Kidney glomerular epithelial cell (primary cell): ENCODE measurements at regions not wholly inside any gene's neighbourhood (a gene's known extent, or its start where the extent isn't known, plus 50 kb on each side); places are given as distances from the start of the nearest gene placed in this dataset.
"Not testable (repeated sequence)": the region's sequence is repeated elsewhere in the genome, so short reads cannot be mapped to it uniquely, and the experiment has no call there.

Experiments
- DNase-seq: peaks from one replicate; lab custom pipeline; 2025; lab: John Stamatoyannopoulos, UW

GRCh38 chr3:74053970-74054516, 429.3 kb upstream of the PDZRN3 start:
- no peak for DNase-seq

DNA sequence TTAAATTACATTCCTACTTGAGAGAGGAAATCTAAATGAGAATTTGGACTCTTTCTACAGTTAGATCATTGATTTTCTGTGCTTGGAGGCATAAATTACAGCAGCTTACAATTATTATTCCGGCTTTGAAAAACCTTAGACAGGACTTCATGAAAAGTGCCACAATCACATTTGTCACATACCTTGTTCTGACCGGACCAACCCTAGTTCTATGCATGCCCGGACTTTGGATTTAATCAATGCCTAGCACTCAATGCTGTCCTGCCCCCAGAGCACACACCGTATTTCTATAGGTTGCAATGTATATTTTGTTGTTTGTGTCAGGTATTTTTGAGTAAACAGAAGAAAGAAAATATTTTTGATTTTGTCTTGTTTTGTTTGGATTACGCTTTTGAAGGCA, 424.7 kb upstream of the PDZRN3 start:
- no peak for DNase-seq

GRCh38 chr3:74048699-74049098, 424.0 kb upstream of the PDZRN3 start:
- no peak for DNase-seq

DNA sequence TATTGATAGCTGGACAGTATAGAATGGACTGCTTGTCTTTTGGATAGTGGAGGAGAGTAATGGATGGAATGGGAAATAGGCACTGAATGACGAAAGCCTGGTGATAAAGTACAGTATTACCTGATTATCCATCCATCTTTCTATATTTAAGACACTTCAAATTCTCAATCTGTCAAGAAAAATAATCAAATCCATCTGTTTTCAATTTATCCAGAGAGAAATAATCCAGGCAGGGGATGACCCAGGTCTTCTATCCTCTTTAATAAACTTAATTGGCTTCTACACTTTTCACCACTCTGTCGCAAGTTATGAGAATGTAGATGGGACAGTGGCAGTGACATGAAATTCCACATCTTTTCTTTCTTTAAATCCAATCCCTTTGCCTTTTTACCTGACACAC, 420.3 kb upstream of the PDZRN3 start:
- DNase-seq = no peak

- no peak for DNase-seq
These were observed 416.4 kb upstream of the PDZRN3 start for GRCh38 chr3:74041068-74041675.

DNA sequence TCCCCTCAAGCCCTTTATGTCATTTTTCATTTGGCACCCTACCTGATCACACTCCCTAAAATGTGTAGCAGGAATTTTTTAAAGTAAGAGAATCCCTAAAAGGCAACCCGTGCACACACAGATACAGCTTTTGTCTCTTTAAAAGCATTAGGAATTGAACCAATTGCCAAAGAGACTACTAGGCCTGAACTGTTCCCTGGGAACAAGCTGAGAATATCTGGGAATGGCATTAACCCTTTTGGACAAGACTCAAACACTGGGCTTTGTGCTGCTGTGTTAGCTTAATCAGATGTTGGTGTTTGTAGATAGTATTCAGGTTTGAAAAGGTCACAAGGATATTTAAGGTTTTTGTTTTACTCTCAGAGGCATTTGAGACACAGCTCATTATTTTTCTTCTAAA, 414.4 kb upstream of the PDZRN3 start:
- DNase-seq = no peak

GRCh38 chr3:74036568-74036967, 411.8 kb upstream of the PDZRN3 start:
- no peak for DNase-seq

GRCh38 chr3:74036102-74036501, 411.4 kb upstream of the PDZRN3 start:
- DNase-seq = no peak

DNA sequence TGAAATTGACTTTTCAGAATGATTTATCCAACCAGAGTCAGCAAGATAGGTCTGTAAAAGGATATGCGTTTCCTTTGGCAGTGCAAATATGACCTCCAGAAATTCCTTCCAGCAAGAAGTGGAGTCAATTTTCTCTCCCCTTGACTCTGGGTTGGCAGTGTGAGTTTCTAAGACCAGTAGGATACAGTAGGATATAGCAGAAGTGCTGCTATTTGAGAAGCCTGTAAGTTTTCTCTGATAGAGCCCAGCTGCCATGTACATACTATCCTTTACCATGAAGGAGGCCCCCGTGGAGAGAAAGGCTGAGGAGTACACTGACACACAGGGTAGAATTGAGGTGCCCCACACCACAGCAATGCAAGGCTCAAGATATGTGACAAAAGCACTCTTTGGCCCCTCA, 409.1 kb upstream of the PDZRN3 start:
- no peak for DNase-seq

GRCh38 chr3:74033381-74033780, 408.6 kb upstream of the PDZRN3 start:
- DNase-seq = no peak

GRCh38 chr3:74027121-74027520, 402.4 kb upstream of the PDZRN3 start:
- DNase-seq = no peak

DNA sequence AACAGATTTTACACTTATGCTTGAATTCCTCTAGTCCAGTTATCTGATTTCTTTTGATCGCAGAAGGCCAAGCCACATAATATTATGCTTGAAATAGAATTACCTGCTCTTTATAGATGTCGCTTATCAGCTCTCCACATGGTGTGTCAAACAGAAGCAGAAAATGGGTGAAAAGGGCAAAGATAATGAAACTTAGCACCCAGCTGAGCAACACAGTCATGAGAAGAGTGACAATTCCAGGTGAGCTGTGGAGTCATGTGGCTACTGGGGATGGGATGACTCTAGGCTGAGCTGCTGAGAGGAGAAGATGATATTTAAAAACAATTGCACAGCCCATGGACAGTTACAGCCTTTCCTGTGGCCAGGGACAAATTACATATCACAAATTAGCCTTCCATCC, 398.7 kb upstream of the PDZRN3 start:
- DNase-seq = no peak

GRCh38 chr3:74021449-74021848, 396.7 kb upstream of the PDZRN3 start:
- no peak for DNase-seq

DNA sequence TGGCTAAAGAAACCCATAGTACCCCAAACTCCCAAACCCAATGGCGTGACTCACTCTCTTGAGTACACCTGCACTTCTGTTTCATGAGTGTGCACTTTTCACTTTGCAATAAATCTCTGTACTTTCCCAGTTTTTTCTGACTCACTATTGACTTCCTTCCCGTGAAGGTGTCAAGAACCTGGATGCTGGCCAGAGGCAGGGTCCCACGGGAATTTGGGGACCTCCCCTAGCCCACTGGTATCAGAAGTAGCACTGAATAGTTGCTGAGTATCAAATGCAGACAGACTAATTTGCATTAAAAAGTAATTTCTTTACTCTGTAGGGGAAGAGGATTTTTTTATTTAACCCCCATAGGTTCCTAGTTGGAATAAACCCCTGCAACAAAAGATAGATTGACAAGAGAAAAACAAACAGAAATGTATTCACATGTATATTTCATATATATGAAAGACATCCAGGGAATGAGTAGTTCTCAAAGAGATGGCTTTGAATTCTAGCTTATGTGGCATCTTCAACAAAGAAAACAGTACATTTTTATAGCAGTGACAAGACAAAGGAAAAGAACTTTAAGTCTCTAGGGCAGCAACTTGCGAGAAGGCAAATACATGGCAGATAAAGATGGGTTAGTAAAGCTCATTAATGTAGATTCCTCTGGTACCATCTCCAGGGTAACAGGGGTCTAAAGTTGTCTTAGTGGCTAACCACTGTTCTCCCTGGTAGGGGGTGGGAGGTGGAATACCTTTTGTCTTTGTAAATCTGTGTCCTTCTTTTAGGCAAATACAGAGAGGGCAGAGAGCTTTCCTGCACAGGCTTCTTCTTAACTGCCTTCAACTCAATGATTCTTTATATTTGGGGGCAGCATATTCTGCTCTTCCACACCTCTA, 385.5 kb upstream of the PDZRN3 start:
- DNase-seq = no peak

- DNase-seq = no peak
These were observed 379.6 kb upstream of the PDZRN3 start for GRCh38 chr3:74004386-74004785.

DNA sequence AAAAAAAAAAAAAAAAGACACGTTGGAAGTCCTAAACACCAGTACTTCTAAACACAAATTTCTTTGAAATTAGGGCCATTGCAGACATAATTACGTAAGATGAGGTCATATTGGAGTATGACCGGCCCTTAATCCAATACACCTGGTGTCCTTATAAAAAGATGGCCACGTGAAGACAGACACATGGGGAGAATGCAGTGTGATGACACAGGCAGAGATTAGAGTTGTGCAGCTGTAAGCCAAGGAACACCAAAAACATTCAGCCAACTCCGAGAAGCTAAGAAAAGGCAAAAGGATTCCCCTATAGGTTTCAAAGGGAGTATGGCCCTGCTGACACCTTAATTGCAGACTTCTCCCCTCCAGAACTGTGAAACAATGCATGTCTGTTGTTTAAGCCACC, 379.0 kb upstream of the PDZRN3 start:
- DNase-seq = no peak

GRCh38 chr3:74001436-74001835, 376.7 kb upstream of the PDZRN3 start:
- DNase-seq = no peak

DNA sequence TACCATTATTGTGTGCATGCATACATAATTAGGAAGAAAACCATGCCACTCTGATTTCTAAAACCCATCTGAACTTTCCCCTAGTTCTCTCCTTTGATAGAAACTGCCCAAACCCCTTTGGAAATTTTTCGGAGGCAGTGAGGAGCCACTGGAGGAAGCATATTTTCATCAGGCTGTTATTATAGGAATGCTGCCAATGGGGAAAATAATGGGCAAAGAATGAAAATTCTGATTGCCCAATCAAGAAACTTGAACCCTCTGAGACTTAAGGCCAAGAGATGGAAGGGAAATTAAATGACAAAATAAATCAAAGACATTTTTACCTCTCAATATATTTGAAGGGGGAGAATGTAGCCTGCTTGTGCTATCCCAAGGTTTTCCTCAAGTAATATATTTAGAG, 376.0 kb upstream of the PDZRN3 start:
- DNase-seq = no peak

GRCh38 chr3:73999501-73999900, 374.8 kb upstream of the PDZRN3 start:
- DNase-seq = no peak

DNA sequence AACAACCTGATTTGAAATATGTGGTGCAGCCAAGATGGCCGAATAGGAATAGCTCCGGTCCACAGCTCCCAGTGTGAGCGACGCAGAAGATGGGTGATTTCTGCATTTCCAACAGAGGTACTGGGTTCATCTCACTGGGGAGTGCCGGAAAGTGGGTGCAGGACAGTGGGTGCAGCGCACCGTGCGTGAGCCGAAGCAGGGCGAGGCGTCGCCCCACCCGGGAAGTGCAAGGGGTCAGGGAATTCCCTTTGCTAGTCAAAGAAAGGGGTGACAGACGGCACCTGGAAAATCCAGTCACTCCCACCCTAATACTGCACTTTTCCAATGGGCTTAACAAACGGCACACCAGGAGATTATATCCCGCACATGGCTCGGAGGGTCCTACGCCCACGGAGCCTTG, 365.9 kb upstream of the PDZRN3 start:
- DNase-seq = not testable (repeated sequence)

DNA sequence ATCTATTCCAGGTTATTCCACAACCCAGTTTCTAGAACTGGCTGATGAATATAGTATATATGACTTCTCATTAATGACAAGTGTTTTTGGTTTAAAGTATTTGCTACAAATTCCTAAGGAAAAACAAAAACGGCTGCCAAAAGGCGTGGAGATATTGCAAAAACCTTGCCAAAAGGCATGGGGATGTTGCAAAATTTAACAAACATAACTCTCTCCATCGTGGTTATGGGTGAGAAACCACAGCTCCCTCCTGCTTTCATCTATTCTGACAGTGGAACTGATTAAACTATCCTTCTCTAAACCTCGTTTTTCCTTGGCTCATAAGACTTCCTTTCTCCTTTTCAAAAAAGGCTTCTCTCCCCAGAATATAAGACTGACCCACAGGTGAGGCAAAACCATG, 342.0 kb upstream of the PDZRN3 start:
- no peak for DNase-seq

DNA sequence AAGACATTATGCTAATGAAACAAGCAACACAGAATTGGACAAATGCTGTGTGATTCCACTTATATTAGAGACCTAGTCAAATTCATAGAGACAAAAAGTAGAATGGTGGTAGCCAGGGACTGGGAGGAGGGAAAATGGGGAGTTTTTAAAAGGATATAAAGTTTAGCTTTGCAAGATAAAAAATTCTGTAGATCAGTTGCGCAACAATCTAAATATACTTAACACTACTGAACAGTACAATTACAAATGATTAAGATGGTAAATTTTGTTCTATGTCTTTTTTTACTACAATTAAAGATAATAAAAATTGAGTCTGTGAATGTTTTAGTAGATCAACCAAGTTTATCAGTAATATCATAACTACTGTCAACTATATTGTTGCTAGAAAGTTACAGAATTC, 340.1 kb upstream of the PDZRN3 start:
- no peak for DNase-seq

DNA sequence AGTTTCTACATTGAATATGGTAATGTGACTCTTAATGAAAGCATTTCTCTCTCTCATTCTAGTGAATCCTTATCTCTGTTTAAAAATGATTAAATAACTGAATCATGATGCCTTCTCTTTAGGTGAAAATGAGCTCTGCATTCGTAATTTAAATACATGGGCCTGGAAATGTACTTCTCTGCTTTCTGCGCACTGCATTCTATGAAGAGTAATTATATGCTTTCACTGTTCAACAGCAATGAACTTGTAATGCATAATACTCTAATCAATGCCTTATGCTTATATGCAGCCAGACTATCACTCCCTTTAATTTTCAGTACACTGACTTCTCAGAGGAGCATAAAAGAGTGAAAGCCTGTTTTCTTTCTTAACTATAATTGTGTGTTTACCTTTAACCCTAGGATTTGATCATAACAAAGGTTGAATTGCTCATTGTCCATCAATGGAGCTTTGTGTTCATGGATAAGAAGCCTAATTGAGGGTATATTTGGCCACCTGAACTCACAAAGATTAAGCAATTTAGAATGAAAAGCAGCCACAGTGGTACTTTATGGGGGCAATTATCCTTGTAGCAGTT, 330.8 kb upstream of the PDZRN3 start:
- no peak for DNase-seq
